EL (cell line): ENCODE measurements at regions not wholly inside any gene's neighbourhood (a gene's known extent, or its start where the extent isn't known, plus 50 kb on each side); places are given as distances from the start of the nearest gene placed in this dataset.

Experiments
- DNase-seq: peaks from one replicate; pipeline ENCODE4 v3.0.0-alpha.2; 2016

DNA sequence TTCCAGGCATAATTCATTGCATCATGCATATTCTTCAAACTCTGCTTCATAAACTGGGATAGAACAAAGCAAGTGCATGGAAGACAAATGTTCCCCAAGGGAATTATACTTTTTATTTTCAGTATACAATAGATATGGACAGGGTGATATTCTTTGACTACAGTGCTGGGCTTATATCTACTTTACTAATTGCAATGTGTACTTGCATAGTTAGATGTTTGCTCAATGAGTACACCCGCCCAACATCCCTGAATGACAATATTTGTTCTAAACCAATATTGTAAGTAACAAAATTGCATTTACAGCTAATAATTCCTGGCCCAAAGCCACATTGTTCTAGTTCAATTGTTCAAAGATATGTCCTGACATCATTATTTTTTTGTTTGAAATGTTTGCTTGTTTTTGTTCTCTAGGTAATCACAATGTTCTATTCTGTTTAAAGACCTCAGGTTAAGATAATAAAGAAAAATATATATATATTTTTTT is 171.4 kb downstream of the PTN start:
- DNase-seq, result no peak

DNA sequence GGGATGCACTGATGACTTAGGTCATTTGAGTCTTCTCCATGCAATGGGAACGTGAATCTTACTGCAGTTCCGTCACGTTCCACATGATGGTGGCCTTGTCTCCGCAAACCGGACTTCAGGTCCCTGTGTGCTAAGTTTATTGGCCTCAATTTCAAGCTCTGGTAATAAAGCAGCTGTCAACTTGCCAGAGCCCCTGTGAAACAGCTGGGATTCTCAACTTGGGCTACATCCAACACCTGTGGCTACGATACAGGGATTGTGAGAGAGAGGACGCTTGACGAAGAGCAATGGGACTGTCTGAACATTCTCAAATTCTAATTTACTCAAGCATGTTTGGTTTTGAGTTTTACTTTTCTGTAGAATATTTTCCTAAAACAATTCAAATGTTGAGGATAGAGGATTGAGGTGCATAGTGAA is 174.2 kb downstream of the PTN start:
- peak; percentile 59 for DNase-seq

DNA sequence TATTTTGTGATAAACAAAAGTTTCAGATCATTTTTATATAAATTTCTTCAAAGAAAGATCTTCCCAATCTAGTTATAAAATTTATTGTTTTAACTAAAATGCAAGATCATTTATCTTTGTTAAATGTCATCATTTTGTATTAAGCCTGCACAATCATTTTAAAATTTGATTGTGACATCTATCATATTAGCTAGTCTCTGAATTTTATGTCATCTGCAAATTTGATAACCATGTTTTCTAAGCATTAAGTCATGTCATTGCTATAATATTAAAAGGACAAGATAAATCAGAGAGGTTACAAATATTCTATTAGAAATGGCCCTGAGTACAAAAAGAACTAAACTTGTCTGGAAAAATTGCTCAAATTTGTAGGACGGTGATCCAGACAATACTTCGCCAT is 175.9 kb downstream of the PTN start:
- DNase-seq, result no peak

DNA sequence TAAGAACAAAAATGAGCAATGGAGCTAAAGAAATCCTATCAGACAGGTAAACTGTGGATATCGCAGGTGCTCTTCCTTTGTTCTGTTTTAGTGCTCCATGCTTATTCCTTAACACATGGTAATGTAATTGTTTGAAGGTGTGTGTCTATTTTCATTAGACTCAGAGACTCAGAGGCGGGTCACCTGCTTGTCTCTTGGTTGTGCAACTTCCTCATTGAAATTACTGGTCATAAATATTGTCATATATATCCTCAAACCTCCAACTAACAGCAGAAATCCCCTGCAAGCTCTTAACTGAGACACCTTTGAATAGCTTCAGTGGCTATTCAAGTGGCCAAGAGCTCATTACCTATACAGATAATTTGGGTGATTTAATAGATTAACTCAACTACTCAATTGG is 177.2 kb downstream of the PTN start:
- no peak for DNase-seq

DNA sequence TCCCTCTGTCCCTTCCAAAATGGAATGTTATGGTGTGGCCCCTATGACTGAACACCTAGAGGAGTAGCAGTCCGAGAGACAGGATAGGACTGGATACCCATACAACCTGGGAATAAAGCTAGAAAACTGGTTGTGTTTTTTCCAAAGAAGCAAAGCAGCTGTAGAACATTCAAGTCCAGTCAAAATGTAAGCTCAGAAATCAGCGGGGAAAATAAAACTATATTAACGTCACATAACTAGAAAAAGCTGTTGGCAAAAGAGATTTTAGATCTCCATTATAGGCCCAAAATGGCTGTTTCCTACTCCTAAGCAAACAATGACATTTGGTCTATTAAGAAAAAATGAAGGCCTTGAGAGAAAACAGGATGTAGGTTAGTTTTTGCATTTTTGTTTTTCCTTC is 177.7 kb downstream of the PTN start:
- DNase-seq, result no peak

DNA sequence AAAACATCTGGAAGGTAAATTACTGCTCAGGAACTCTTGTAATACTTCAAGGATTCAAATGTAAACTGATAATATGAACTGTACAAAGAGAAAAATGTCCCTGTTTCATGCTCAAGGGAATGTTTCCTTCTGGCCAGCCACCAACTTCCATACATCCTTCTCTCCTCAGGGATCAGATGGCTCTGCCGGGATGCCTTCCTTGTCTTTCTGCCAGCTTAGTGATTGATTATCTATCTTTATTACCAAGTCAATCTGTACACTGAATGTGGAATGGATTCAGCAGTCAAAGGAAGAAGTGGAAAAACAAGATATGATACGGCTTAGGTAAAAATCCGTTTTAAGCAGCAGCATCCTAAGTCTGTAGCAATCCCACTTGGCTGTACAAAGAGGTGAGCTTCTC is 178.3 kb downstream of the PTN start:
- no peak for DNase-seq

DNA sequence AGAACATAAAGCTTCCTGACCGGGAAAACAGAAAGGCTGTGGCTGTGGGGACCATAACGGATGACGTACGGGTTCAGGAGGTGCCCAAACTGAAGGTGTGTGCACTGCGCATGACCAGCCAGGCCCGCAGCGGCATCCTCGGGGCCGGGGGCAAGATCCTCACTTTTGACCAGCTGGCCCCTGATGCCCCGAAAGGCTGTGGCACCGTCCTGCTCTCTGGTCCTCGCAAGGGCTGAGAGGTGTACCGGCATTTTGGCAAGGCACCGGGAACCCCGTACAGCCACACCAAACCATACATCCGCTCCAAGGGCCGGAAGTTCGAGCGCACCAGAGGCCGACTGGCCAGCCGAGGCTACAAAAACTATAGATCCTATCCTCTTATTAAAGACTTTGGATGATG is 179.3 kb downstream of the PTN start:
- no peak for DNase-seq

DNA sequence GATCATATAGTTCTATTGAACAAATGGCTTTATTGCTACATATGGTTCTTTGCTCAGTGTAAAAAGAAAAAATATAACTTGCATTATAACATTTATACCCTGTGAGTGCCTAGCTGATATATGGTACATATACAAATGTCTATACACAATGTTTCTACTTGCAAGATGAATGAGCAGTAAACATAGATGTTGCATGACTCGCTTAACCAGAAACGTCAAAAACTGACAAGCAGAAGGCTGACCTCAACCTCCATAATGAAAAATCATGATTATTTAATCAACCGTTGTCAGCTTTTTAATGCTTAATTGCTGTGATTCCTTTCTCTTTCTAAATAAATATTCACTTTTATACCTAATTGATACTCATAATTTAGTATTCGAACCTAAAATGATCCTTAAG is 183.3 kb downstream of the PTN start:
- DNase-seq, result no peak

DNA sequence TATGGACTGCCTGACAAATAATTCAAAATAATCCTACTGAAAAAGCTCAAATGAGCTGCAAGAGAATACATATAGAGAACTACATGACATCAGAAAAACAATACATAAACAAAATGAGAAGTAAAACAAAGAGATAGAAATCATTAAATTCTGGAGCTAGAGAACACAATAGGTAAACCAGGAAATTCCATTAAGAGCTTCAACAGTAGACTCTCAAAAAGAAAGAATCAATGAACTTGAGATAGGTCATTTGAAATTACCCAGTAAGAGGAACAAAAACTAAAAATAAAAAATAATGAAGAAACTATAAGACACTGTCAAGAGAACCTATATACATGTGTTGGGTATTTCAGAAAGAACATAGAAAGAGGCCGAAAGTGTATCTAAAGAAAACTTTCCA is 186.3 kb downstream of the PTN start:
- DNase-seq, result no peak

DNA sequence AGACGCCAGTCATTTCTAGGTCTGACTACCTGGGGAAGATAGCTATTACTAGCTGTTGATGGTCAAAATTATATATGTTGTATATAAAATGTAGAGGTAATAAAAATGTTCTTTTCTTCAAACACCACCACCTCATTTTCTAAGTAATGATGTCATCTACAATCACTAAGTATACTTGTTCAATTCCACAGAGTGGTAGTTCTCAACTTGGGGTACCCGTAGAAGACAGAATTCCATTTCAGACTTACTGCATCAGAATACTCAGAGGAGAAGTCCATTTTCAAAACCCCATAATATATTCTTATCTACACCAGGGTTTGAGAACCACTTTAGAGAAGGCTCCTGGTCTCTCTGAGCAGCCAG is 191.9 kb downstream of the PTN start:
- no peak for DNase-seq

DNA sequence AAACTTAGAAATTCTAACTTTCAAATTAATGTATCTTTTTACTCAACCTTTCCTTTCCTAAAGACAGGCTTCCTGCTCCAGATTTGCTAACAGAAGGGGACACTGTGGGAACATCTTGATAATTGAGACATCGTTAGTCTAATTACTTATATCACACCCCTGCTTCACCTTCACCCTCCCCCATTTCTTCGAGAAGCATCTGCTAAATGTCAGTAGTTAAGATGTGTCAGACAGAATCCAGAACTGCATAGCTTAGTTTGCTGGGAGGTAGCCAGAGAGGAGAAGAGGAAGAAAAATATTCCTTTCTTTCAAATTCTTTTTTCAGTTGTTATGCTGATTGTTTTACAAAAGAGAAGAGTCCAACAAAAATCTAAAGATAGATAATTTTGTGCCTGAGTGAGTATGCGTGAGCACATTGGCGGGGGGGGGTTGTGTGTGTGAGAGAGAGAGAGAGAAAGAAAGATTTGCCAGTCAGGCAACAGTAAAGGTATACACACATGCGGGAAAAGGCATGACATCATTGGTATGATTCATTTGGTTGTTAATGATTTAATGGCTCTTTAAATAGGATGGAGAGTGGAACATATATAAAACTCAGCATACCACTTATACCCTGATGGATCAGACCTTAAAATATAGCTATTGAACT is 192.4 kb downstream of the PTN start:
- DNase-seq, result peak; percentile 47

DNA sequence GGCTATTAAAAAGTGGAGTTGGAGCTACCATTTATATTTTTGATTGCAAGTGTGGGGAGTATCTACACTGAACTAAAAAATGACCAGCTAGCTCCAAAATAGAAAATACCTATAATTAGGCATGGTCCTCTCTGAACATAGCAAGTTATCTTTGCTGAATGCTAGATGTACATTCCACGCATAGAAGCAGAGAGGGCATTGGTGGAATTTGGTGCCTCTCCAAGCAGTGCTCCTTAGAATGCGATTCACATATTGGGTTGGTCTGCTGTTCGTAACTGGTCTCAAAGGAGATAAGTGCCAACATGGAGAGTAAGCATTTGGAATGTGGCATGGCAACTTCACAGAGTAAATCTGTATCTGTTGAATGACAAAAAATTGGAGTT is 196.2 kb downstream of the PTN start:
- peak; percentile 26 for DNase-seq

DNA sequence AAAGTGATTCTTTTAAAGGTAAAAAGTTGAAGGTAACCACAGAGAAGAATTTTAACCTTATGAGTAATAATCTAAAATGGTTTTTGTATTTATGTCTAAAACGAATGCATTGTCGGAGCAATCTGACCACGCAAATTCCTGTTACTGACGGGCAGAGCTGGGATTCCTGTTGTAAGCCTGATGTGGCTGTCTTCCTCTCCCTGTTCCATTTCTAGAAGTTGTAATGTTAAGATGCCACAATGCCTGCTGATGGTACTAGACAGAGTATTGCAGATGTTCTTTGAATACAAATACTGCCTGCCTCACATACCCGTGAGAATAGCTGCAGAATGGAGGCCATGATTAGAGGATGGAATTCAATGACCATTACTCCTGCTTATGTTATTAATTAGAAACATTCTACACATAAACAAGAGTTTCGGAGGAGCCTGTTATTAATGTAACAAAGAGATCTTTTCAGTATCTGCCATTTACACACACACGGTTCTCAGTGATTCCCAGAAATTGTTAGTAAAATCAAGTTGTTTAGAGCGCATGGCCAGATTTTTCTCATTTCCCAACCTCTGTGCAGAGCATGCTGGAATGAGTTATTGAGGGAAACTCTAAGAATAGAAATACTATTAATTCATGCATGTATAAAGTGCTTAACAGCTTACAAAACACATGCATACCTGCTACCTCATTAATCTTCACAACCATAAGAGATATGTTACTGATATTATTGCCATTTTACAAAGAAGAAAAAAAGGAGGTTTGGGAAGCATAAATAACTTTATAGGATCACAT is 196.8 kb downstream of the PTN start:
- peak; percentile 81 for DNase-seq

DNA sequence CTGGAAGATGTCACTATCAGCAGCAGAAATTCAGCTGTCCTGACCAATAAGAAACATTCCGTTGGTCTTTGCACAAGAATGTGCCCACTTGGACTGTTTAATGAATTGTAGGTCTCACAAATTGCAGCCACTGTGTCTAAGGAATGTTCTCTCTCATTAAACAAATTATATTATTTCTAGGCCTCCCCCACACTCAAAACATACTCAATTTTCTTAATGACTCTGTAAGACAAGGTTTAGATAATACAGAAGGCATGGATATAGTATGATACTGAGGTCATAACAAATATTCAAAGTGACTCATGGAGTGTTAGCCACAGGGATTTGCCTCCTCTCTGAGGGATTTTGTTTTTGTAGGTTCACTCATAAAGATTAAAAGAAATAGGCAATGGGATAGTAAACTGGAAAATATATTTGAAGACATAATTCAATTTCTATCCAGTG is 197.5 kb downstream of the PTN start:
- peak; percentile 86 for DNase-seq

DNA sequence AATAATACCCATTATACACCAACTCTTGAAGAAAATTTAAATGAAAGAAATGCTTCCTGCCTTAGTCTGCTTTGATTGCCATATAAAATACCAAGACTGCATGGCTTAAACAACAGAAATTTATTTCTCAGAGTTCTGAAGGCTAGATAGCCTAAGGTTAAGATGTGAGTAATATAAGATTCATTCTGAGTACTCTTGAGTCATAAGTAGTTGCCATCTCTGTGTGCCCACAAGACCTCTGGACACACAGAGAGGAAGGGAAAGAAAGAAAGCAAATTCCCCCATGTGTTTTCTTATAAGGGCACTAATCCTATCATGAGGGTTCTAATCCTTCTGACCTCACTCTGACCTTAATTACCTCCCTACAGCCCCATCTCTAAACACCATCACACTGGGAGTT is 201.2 kb downstream of the PTN start:
- DNase-seq, result peak; percentile 77

DNA sequence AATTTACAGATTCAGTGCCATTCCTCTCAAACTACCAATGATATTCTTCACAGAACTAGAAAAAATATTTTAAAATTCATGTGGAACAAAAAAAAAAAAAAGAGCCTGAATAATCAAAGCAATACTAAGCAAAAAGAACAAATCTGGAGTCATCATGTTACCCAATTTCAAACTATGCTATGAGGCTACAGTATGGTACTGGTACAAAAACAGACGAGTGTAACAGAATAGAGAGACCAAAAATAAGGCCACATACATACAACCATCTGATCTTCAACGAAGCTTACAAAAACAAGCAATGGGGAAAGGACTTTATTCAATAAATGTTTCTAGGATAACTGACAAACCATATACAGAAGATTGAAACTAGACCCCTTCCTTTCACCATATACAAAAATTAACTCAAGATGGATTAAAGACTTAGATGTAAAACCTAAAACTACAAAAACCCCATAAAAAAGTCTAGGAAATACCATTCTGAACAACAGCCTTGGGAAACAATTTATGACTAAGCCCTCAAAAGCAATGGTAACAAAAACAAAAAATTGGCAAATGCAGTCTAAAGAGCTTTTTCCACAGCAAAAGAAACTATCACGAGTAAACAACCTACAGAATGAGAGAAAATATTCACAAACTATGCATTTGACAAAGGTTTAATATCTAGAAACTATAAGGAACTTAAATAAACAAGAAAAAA is 207.7 kb downstream of the PTN start:
- DNase-seq, result peak; percentile 43

DNA sequence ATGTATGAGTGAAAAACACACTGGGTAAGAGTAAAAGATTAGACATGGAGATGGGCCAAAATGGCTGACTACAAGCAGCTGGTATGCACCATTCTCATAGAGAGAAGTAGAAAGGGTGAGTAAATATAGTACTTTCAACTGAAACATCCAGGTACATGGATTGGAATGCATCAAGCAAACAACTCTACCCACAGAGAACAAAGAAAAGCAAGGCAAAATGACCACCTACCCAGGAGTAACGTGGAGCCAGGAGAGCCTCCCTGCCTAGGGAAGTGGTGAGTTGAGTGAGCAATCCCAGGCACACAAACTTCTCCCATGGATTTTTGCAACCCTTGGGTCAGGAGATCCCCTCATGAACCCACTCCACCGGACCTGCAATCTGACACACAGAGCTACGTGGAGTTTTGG is 212.8 kb downstream of the PTN start:
- DNase-seq, result peak; percentile 44

DNA sequence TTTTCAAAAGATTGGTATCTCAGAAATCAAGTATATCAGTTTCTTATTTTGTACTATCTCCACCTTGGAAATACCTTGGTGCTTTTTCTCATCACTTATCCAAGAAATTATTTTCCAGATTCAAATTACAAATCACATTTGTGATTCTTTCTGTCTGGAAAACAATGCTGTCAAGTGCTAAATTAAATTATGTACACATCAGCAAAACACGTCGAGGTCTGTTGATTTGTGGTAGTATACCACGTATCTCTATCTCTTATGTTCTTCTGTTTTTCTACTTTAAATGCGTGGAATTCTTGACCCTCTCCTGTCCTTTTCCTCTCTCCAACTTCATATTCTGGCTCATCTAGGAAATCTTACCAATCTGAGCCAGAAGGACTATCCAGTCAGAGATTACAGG is 214.5 kb downstream of the PTN start:
- DNase-seq, result no peak

DNA sequence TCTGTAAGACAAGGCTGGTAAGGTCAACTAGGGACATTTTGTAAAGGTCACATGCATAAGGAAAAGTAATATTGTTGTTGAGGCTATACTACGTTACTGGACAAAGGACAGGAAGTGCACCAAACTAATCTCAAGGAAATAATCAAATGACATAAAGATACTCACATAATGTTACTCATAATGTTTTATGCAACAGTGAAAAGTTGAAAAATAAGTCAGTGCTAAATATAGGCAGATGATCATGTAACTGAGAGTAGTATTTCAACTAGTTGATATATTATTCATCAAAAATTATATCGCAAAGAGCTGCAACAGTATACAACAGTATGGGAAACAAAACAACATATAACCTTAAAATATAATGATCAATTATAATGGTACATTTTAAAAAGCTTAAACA is 215.7 kb downstream of the PTN start:
- DNase-seq, result no peak

DNA sequence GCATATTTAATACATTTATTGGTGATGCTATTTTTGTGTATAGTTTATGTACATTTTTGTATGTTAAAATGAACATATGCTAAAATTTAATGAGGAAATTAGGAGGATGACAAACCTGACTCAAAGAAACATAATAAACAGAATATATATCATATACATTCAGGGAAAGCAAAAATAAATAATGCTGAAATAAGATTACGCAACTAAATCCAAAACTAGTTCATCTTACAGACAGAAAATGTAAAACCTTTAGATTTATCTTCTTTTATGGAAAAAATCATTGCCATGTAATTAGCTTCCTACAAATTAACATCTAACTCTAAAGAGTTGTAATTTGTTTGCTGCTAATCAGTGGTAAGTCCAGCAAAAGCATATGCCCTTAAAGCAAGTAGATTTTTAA is 216.5 kb downstream of the PTN start:
- DNase-seq, result no peak

DNA sequence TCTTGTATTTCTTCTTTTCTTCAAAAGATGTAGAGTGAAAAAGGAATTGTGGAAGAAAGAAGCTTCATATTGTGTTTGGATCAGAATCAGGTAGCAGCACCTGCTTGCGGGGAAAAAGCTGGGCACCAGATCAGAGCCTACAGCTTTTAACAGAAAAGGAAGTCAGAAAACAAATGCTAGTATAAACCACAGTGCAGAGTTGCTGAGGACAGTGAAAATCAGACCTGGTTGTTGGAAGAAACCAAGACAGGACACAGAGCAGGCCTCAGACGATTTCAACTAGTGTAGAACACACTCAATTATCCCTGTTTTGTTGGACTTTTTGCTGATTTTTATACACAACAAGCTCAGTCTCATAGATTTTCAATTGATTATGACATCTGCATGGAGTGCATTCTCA is 221.4 kb downstream of the PTN start:
- no peak for DNase-seq

DNA sequence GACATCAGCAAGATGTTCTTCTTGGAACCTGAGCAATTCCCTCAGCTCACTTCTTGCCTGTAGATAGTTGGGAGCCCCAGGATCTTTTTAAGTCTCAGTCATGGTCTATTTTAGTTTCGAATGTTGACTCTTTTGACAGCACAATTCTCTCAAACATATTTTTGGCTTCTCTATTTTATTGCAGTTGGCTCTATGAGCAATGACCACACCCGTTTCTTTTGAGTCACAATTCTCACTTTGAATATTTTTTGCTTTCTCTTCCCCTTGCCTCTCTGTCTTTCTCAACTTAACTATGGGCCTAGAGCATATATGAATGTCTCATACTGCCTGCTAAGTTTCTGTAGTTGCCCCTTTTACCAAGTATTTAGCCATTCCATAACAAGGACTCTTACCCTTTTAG is 222.8 kb downstream of the PTN start:
- no peak for DNase-seq

DNA sequence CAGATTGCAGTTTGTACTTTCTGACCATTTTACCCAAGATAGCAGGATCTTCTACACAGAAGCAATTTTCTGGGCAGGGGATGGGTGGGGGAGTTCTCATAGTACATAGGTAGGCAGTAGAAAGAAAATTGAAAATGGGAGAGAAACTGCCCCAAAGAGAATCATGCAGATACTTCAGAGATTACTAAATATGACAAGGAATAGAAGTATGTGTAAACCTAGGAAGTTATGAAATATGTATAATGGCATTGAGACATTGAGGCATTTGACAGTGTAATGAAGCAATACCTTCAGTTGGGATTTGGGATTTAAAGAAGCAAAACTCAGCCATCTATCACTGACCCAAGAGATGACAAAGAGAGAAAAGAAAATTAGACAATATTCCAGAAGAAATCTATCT is 233.0 kb downstream of the PTN start:
- peak; percentile 33 for DNase-seq

DNA sequence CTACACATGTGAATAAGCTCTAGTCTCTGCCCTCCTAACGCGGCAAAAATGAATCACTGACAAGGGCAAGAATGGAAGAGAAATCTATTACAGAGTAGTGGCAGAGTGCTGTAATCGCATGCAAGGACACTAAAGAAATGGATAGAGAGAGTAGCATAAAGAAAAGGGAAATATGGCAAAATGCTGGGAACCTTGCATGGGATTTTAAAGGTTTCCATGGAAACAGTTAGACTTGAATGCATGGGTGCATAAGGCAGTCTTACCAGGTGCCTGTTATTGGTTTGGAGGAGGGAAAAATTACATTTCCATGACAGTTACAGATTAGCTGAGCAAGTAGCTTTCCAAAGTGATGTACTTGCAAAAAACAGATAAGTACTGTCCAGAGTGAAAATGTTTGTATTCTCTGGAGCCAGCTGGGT is 233.4 kb downstream of the PTN start:
- no peak for DNase-seq
